ENCODE measurements at regions not wholly inside any gene's neighbourhood (a gene's known extent, or its start where the extent isn't known, plus 50 kb on each side); places are given as distances from the start of the nearest gene placed in this dataset.

GRCh38 chr5:2399096-2399495 is 352.4 kb downstream of the IRX2 start:
- H4K20me1 ChIP-seq (ENCODE audit: low read depth, low read length): no peaks in the 10 kb centered on the region
- H3K36me3 ChIP-seq (ENCODE audit: low read length): no peaks in the 10 kb centered on the region
- no peak overlapping the region for H3K27ac ChIP-seq (ENCODE audit: low read depth, low read length)
- H3K9me2 ChIP-seq (replicated peaks; ENCODE audit: insufficient read depth, low read length): no peaks in the 10 kb centered on the region
- no peaks in the 10 kb centered on the region for H3K27me3 ChIP-seq (ENCODE audit: low read length)
- no peaks in the 10 kb centered on the region for H3K79me2 ChIP-seq (ENCODE audit: insufficient read depth, low read length)
- TF ChIP-seq EZH2phosphoT487 (conservative IDR thresholded peaks at IDR 0.05; ENCODE audit: low read length) (no peak), CTCF (IDR thresholded peaks at IDR 0.05; ENCODE audit: insufficient read depth, low read length, poor library complexity, severe bottlenecking) (no peak)
- no peaks in the 10 kb centered on the region for H3K9me3 ChIP-seq (ENCODE audit: insufficient read depth, low read length)
- H3K4me2 ChIP-seq (ENCODE audit: low read depth, low read length, poor library complexity, severe bottlenecking): no peak overlapping the region
- H3K9ac ChIP-seq (ENCODE audit: low read length): no peak overlapping the region
- no peak overlapping the region for H3K4me3 ChIP-seq (ENCODE audit: insufficient read depth, low read length, poor library complexity, severe bottlenecking)
- H2AFZ ChIP-seq (ENCODE audit: low read depth, low read length, severe bottlenecking): no peak overlapping the region
- H3F3A ChIP-seq (ENCODE audit: insufficient read depth): no peaks in the 10 kb centered on the region

GRCh38 chr5:2393556-2393955 is 357.9 kb downstream of the IRX2 start:
- TF ChIP-seq EZH2phosphoT487 (conservative IDR thresholded peaks at IDR 0.05; ENCODE audit: low read length) (no peak), CTCF (IDR thresholded peaks at IDR 0.05; ENCODE audit: insufficient read depth, low read length, poor library complexity, severe bottlenecking) (no peak)
- Histone ChIP-seq H2AFZ (ENCODE audit: low read depth, low read length, severe bottlenecking) (no peak overlapping the region), H3K79me2 (ENCODE audit: insufficient read depth, low read length) (no peaks in the 10 kb centered on the region), H3K9ac (ENCODE audit: low read length) (no peak overlapping the region), H3K4me2 (ENCODE audit: low read depth, low read length, poor library complexity, severe bottlenecking) (no peak overlapping the region), H3K27ac (ENCODE audit: low read depth, low read length) (no peak overlapping the region), H3K4me3 (ENCODE audit: insufficient read depth, low read length, poor library complexity, severe bottlenecking) (no peak overlapping the region), H3F3A (ENCODE audit: insufficient read depth) (no peaks in the 10 kb centered on the region), H3K9me3 (ENCODE audit: insufficient read depth, low read length) (no peaks in the 10 kb centered on the region), H3K9me2 (replicated peaks; ENCODE audit: insufficient read depth, low read length) (no peaks in the 10 kb centered on the region), H3K36me3 (ENCODE audit: low read length) (no peaks in the 10 kb centered on the region), H4K20me1 (ENCODE audit: low read depth, low read length) (no peaks in the 10 kb centered on the region), H3K27me3 (ENCODE audit: low read length) (no peaks in the 10 kb centered on the region)

GRCh38 chr5:2391566-2391965 is 359.9 kb downstream of the IRX2 start:
- Histone ChIP-seq H3K4me3 (ENCODE audit: insufficient read depth, low read length, poor library complexity, severe bottlenecking) (no peak overlapping the region), H3K79me2 (ENCODE audit: insufficient read depth, low read length) (no peaks in the 10 kb centered on the region), H3F3A (ENCODE audit: insufficient read depth) (no peaks in the 10 kb centered on the region), H2AFZ (ENCODE audit: low read depth, low read length, severe bottlenecking) (no peak overlapping the region), H3K9me2 (replicated peaks; ENCODE audit: insufficient read depth, low read length) (no peaks in the 10 kb centered on the region), H3K9ac (ENCODE audit: low read length) (no peak overlapping the region), H3K27me3 (ENCODE audit: low read length) (no peaks in the 10 kb centered on the region), H3K36me3 (ENCODE audit: low read length) (no peaks in the 10 kb centered on the region), H3K27ac (ENCODE audit: low read depth, low read length) (no peak overlapping the region), H3K9me3 (ENCODE audit: insufficient read depth, low read length) (no peaks in the 10 kb centered on the region), H4K20me1 (ENCODE audit: low read depth, low read length) (no peaks in the 10 kb centered on the region), H3K4me2 (ENCODE audit: low read depth, low read length, poor library complexity, severe bottlenecking) (no peak overlapping the region)
- TF ChIP-seq CTCF (IDR thresholded peaks at IDR 0.05; ENCODE audit: insufficient read depth, low read length, poor library complexity, severe bottlenecking) (no peak), EZH2phosphoT487 (conservative IDR thresholded peaks at IDR 0.05; ENCODE audit: low read length) (no peak)

GRCh38 chr5:2391021-2391420 is 360.5 kb downstream of the IRX2 start:
- Histone ChIP-seq H3K9me2 (replicated peaks; ENCODE audit: insufficient read depth, low read length) (no peaks in the 10 kb centered on the region), H4K20me1 (ENCODE audit: low read depth, low read length) (no peaks in the 10 kb centered on the region), H3K27ac (ENCODE audit: low read depth, low read length) (no peak overlapping the region), H3K4me2 (ENCODE audit: low read depth, low read length, poor library complexity, severe bottlenecking) (no peak overlapping the region), H2AFZ (ENCODE audit: low read depth, low read length, severe bottlenecking) (no peak overlapping the region), H3F3A (ENCODE audit: insufficient read depth) (no peaks in the 10 kb centered on the region), H3K9me3 (ENCODE audit: insufficient read depth, low read length) (no peaks in the 10 kb centered on the region), H3K9ac (ENCODE audit: low read length) (no peak overlapping the region), H3K27me3 (ENCODE audit: low read length) (no peaks in the 10 kb centered on the region), H3K79me2 (ENCODE audit: insufficient read depth, low read length) (no peaks in the 10 kb centered on the region), H3K4me3 (ENCODE audit: insufficient read depth, low read length, poor library complexity, severe bottlenecking) (no peak overlapping the region), H3K36me3 (ENCODE audit: low read length) (no peaks in the 10 kb centered on the region)
- TF ChIP-seq EZH2phosphoT487 (conservative IDR thresholded peaks at IDR 0.05; ENCODE audit: low read length): no peak
- TF ChIP-seq CTCF (IDR thresholded peaks at IDR 0.05; ENCODE audit: insufficient read depth, low read length, poor library complexity, severe bottlenecking): no peak
